ENCODE measurements at regions not wholly inside any gene's neighbourhood (a gene's known extent, or its start where the extent isn't known, plus 50 kb on each side); places are given as distances from the start of the nearest gene placed in this dataset.
"Not testable (repeated sequence)": the region's sequence is repeated elsewhere in the genome, so short reads cannot be mapped to it uniquely, and the experiment has no call there.

- ChIA-PET POLR2A (interaction anchor here (0.6 kb wide), 1 partner anchor 12 kb away, joined by 3 read pairs; no protein-coding TSS in a partner anchor), CTCF (interaction anchor here (0.9 to 1.7 kb wide), 3 partner anchors 14 to 160 kb away, joined by 3 to 4 read pairs (median 3); no protein-coding TSS in a partner anchor)
- Histone ChIP-seq H3K36me3 (ENCODE audit: control insufficient read depth, insufficient read depth, low read length) (no peaks in the 10 kb centered on the region), H3K4me3 (ENCODE audit: low read depth, low read length) (no peak overlapping the region), H3K27me3 (ENCODE audit: control insufficient read depth, insufficient read depth, low read length) (no peaks in the 10 kb centered on the region)
- no peak for DNase-seq (ENCODE audit: low read depth)
- TF ChIP-seq CTCF (IDR thresholded peaks at IDR 0.05; ENCODE audit: insufficient read depth, low read depth, low read length): no peak
These were observed 90.0 kb downstream of the VCPKMT start for GRCh38 chr14:50026396-50026795.

- DNase-seq (ENCODE audit: low read depth): no peak
- TF ChIP-seq CTCF (IDR thresholded peaks at IDR 0.05; ENCODE audit: insufficient read depth, low read depth, low read length): no peak
- CTCF ChIA-PET: interaction anchor here (1.7 to 2.1 kb wide), 2 partner anchors 10 to 13 kb away, joined by 4 to 9 read pairs; no protein-coding TSS in a partner anchor
- no peak overlapping the region for H3K4me3 ChIP-seq (ENCODE audit: low read depth, low read length)
- no peaks in the 10 kb centered on the region for H3K36me3 ChIP-seq (ENCODE audit: control insufficient read depth, insufficient read depth, low read length)
- no peaks in the 10 kb centered on the region for H3K27me3 ChIP-seq (ENCODE audit: control insufficient read depth, insufficient read depth, low read length)
- POLR2A ChIA-PET: interaction anchor here (0.6 kb wide), 1 partner anchor 8 kb away, joined by 4 read pairs; no protein-coding TSS in a partner anchor
These were observed 88.6 kb downstream of the VCPKMT start for GRCh38 chr14:50027816-50028215.

- ChIA-PET POLR2A (no interaction called here), CTCF (interaction anchor here (2.1 kb wide), 1 partner anchor 10 kb away, joined by 9 read pairs; no protein-coding TSS in a partner anchor)
- Histone ChIP-seq H3K27me3 (ENCODE audit: control insufficient read depth, insufficient read depth, low read length) (no peaks in the 10 kb centered on the region), H3K36me3 (ENCODE audit: control insufficient read depth, insufficient read depth, low read length) (no peaks in the 10 kb centered on the region), H3K4me3 (ENCODE audit: low read depth, low read length) (no peak overlapping the region)
- no peak for TF ChIP-seq CTCF (IDR thresholded peaks at IDR 0.05; ENCODE audit: insufficient read depth, low read depth, low read length)
- DNase-seq (ENCODE audit: low read depth): no peak
These were observed 87.9 kb downstream of the VCPKMT start for GRCh38 chr14:50028458-50028857.

GRCh38 chr14:50030036-50030435 lies 86.3 kb downstream of the VCPKMT start:
- no peak for TF ChIP-seq CTCF (IDR thresholded peaks at IDR 0.05; ENCODE audit: insufficient read depth, low read depth, low read length)
- ChIA-PET CTCF (no interaction called here), POLR2A (no interaction called here)
- no peaks in the 10 kb centered on the region for H3K36me3 ChIP-seq (ENCODE audit: control insufficient read depth, insufficient read depth, low read length)
- no peaks in the 10 kb centered on the region for H3K27me3 ChIP-seq (ENCODE audit: control insufficient read depth, insufficient read depth, low read length)
- DNase-seq (ENCODE audit: low read depth): no peak
- no peak overlapping the region for H3K4me3 ChIP-seq (ENCODE audit: low read depth, low read length)

GRCh38 chr14:50030911-50031310 lies 85.5 kb downstream of the VCPKMT start:
- H3K27me3 ChIP-seq (ENCODE audit: control insufficient read depth, insufficient read depth, low read length); CTCF ChIA-PET; POLR2A ChIA-PET; H3K4me3 ChIP-seq (ENCODE audit: low read depth, low read length); DNase-seq (ENCODE audit: low read depth); H3K36me3 ChIP-seq (ENCODE audit: control insufficient read depth, insufficient read depth, low read length): not testable (repeated sequence)

Data from BJ (cell line).